Stimulated activated CD8-positive, alpha-beta memory T cell treated with anti-CD3 and anti-CD28 coated beads, Interleukin-2, amount 100 ng/mL, for 48 hours (primary cell): ENCODE measurements at regions not wholly inside any gene's neighbourhood (a gene's known extent, or its start where the extent isn't known, plus 50 kb on each side); places are given as distances from the start of the nearest gene placed in this dataset.

ENCODE experiments used
- DNase-seq, 2 donors: peaks; one replicate each; pipeline ENCODE4 v3.0.0-alpha.2; 2020; ENCODE audit warnings: low read depth in 2 of 2

- DNase-seq, result no peak
Observed at GRCh38 chr7:54629771-54630170, 87.6 kb downstream of the VSTM2A start.

GRCh38 chr7:54622696-54623309, 80.6 kb downstream of the VSTM2A start:
- DNase-seq, result no peak
